Caco-2 (cell line): ENCODE measurements at regions not wholly inside any gene's neighbourhood (a gene's known extent, or its start where the extent isn't known, plus 50 kb on each side); places are given as distances from the start of the nearest gene placed in this dataset.
A peak's percentile ranks its signal among the peaks of the same experiment; 100 is the strongest.

Source experiments
- BruUV-seq: library from RNA; stranded (reverse); fragments of 400-500 nt; replicated peaks from 2 replicates; lab custom pipeline; 2021; lab: Mats Ljungman, UMichigan
- CTCF ChIA-PET: fragments of 300-600 bp; sonication (Branson Sonifier 250); formaldehyde crosslinking; loops from one replicate; lab custom pipeline; 2022; ENCODE audit warnings: antibody characterized with exemption; lab: Charles Lee
- POLR2A ChIA-PET: fragments of 300-600 bp; sonication (Branson Sonifier 250); formaldehyde crosslinking; loops from one replicate; lab custom pipeline; 2022; ENCODE audit warnings: antibody characterized with exemption; lab: Charles Lee
- DNase-seq, 2 experiments: peaks; one replicate each; pipeline versions ENCODE4 v3.0.0 to v3.0.0-alpha.2; 2020 to 2022
- H3K27me3 ChIP-seq: replicated peaks from 2 replicates; pipeline ENCODE4 v1.6.0; 2011; ENCODE audit warnings: low read length; ENCODE audit not compliant: control insufficient read depth, insufficient read depth
- H3K36me3 ChIP-seq: 2 replicates; pipeline ENCODE4 v1.5.1; 2011; ENCODE audit warnings: low read length; ENCODE audit not compliant: control insufficient read depth, insufficient read depth
- H3K4me1 ChIP-seq: fragments of 250-450 bp; sonication (Bioruptor Pico); 2 replicates; pipeline ENCODE4 v1.5.1; 2020; ENCODE audit warnings: mild to moderate bottlenecking
- H3K4me3 ChIP-seq: 2 replicates; pipeline ENCODE4 v1.5.1; 2011; ENCODE audit warnings: low read depth, mild to moderate bottlenecking, control low read depth, low read length
- H3K9me3 ChIP-seq: fragments of 250-450 bp; sonication (Bioruptor Pico); 2 replicates; pipeline ENCODE4 v1.5.1; 2020; ENCODE audit warnings: mild to moderate bottlenecking, moderate library complexity
- H3K27ac Mint-ChIP-seq: one replicate; pipeline ENCODE4 v1.8.0; 2022; ENCODE audit warnings: mixed read lengths; ENCODE audit not compliant: unreplicated experiment
- H3K27me3 Mint-ChIP-seq: one replicate; pipeline ENCODE4 v1.8.0; 2022; ENCODE audit warnings: mixed read lengths; ENCODE audit not compliant: insufficient read depth, unreplicated experiment
- H3K36me3 Mint-ChIP-seq: one replicate; pipeline ENCODE4 v1.8.0; 2022; ENCODE audit warnings: mild to moderate bottlenecking, mixed read lengths; ENCODE audit not compliant: insufficient read depth, unreplicated experiment
- H3K4me1 Mint-ChIP-seq: one replicate; pipeline ENCODE4 v1.8.0; 2022; ENCODE audit warnings: low read depth, mixed read lengths; ENCODE audit not compliant: unreplicated experiment
- H3K4me3 Mint-ChIP-seq: one replicate; pipeline ENCODE4 v1.8.0; 2022; ENCODE audit warnings: mild to moderate bottlenecking, moderate library complexity, mixed read lengths; ENCODE audit not compliant: unreplicated experiment
- H3K9me3 Mint-ChIP-seq: one replicate; pipeline ENCODE4 v1.8.0; 2022; ENCODE audit warnings: mixed read lengths; ENCODE audit not compliant: unreplicated experiment
- intact Hi-C: fragments of 100-400 bp; cut with micrococcal nuclease; formaldehyde crosslinking; loops from one replicate; pipeline ENCODE4 v1.10.0; 2022; ENCODE audit not compliant: unreplicated experiment
- TF ChIP-seq, protein P1 (sequence below), 2 experiments: fragments of 200-600 bp in 1 of 2; IDR thresholded peaks; 1 replicate in 1 of 2; 2 replicates in 1 of 2; pipeline versions ENCODE4 v1.5.1 to v1.8.0; 2011 to 2022; ENCODE audit warnings: antibody characterized with exemption in 1 of 2, control low read depth in 1 of 2, inconsistent platforms in 1 of 2, low read depth in 1 of 2, low read length in 1 of 2, mild to moderate bottlenecking in 1 of 2, moderate library complexity in 1 of 2; ENCODE audit not compliant: insufficient read depth in 1 of 2, severe bottlenecking in 1 of 2, unreplicated experiment in 1 of 2

DNA sequence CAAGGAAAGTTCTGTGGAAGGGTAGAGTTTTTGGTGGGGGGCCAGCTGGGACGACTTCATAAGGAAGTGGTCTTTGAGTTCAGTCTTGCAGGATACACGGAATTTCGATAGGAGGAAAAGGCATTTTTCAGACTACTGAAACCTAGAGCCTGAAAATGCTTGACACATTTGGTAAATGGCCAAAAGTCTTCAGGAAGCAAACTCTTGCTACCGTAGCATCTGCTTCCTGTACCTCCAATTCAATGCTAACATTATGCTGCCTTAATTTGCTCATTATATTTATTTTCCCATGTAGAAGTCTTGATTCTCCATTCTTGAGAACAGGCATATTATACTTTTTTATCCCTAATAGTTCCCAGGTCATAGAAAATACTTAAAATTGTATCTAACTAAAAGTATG is 129.3 kb upstream of the MED13 start:
- Mint-ChIP-seq H3K27me3 (no peaks in the 10 kb centered on the region), H3K4me3 (no peak overlapping the region), H3K9me3 (no peaks in the 10 kb centered on the region), H3K36me3 (peaks cover under 1% of the 10 kb centered on the region), H3K4me1 (peaks cover 9% of the 10 kb centered on the region), H3K27ac (no peak overlapping the region)
- TF ChIP-seq, protein P1, sequence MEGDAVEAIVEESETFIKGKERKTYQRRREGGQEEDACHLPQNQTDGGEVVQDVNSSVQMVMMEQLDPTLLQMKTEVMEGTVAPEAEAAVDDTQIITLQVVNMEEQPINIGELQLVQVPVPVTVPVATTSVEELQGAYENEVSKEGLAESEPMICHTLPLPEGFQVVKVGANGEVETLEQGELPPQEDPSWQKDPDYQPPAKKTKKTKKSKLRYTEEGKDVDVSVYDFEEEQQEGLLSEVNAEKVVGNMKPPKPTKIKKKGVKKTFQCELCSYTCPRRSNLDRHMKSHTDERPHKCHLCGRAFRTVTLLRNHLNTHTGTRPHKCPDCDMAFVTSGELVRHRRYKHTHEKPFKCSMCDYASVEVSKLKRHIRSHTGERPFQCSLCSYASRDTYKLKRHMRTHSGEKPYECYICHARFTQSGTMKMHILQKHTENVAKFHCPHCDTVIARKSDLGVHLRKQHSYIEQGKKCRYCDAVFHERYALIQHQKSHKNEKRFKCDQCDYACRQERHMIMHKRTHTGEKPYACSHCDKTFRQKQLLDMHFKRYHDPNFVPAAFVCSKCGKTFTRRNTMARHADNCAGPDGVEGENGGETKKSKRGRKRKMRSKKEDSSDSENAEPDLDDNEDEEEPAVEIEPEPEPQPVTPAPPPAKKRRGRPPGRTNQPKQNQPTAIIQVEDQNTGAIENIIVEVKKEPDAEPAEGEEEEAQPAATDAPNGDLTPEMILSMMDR (IDR thresholded peaks at IDR 0.05; ENCODE audit: insufficient read depth in 1 of 2, low read depth in 1 of 2, low read length in 1 of 2, severe bottlenecking in 1 of 2, unreplicated experiment in 1 of 2) = no peak
- CTCF ChIA-PET = no interaction called here
- BruUV-seq = no TSS peak
- POLR2A ChIA-PET = no interaction called here
- H3K36me3 ChIP-seq = no peaks in the 10 kb centered on the region; the same call in 1 of the 2 replicates
- H3K9me3 ChIP-seq = no peaks in the 10 kb centered on the region
- intact Hi-C loops = no loop called here
- H3K4me3 ChIP-seq = no peak overlapping the region
- peaks cover 13% of the 10 kb centered on the region for H3K4me1 ChIP-seq
- H3K27me3 ChIP-seq = no peaks in the 10 kb centered on the region
- DNase-seq = no peak

DNA sequence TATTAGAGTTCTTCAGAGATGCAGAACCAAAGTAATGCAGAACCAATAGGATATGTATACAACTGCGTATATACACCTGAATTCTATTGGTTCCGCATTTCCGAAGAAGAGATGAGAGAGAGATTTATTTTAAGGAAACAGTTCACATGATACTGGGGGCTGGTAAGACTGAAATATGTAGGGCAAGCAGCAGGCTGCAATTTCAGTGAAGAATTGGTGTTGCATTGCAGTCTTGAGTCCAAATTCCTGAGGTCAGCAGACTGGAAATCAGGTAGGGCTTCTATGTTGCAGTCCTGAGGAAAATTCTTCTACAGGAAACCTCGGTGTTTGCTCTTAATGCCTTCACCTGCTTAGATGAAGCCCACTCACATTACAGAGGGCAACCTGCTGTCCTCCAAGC is 128.2 kb upstream of the MED13 start:
- TF ChIP-seq, protein P1 (IDR thresholded peaks at IDR 0.05; ENCODE audit: insufficient read depth in 1 of 2, low read depth in 1 of 2, low read length in 1 of 2, severe bottlenecking in 1 of 2, unreplicated experiment in 1 of 2) = no peak
- Mint-ChIP-seq H3K27me3 (no peaks in the 10 kb centered on the region), H3K4me1 (peaks cover 10% of the 10 kb centered on the region), H3K36me3 (peaks cover 11% of the 10 kb centered on the region), H3K27ac (peak overlapping the region; percentile 63), H3K9me3 (no peaks in the 10 kb centered on the region), H3K4me3 (no peak overlapping the region)
- Histone ChIP-seq H3K4me1 (peaks cover 19% of the 10 kb centered on the region), H3K4me3 (no peak overlapping the region), H3K27me3 (no peaks in the 10 kb centered on the region), H3K9me3 (no peaks in the 10 kb centered on the region), H3K36me3 (no peaks in the 10 kb centered on the region; the same call in 1 of the 2 replicates)
- ChIA-PET CTCF (no interaction called here), POLR2A (no interaction called here)
- no TSS peak for BruUV-seq
- peak in 1 of 2 experiments; percentile 31 for DNase-seq
- intact Hi-C loops = no loop called here

DNA sequence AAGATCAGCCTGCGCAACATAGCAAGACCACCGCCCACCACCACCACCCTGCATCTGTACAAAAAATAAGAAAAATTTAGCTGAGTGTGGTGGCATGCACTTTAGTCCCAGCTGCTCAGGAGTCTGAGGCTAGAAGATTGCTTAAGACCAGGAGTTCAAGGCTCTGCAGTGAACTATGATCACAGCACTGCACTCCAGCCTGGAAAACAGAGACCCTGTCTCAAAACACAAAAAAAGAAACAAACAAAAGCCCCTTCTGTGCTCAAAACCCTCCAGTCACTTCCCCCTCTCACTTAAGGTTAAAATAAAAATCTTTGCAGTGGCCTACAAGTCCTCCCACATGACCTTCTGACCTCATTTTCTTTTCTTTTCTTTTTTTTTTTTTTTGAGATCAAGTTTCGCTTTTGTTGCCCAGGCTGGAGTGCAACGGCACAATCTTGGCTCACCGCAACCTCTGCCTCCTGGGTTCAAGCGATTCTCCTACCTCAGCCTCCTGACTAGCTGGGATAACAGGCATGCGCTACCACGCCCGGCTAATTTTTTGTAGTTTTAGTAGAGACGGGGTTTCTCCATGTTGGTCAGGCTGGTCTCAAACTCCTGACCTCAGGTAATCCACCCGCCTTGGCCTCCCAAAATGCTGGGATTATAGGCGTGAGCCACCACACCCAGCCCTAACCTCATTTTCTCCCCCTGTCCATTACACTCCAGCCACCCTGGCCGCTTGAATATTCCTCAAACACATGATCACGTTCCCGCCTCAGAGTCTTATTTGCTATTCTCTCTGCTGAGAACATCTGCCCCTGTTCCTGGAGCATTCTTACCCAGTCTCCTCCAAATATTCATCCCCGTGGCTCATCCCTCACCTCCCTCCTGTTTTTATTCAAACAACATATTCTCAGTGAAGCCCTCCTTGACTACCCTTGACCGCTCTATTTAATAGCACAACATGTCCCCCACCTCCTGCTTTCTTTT is 126.6 kb upstream of the MED13 start:
- ChIA-PET POLR2A (no interaction called here), CTCF (interaction anchor here (0.6 kb wide), 1 partner anchor 230 kb away, joined by 3 read pairs; no protein-coding TSS in a partner anchor)
- Histone ChIP-seq H3K4me3 (no peak overlapping the region), H3K27me3 (no peaks in the 10 kb centered on the region), H3K4me1 (peaks cover 33% of the 10 kb centered on the region), H3K36me3 (no peaks in the 10 kb centered on the region; the same call in 1 of the 2 replicates), H3K9me3 (no peaks in the 10 kb centered on the region)
- peak overlapping the region; percentile 60 for H3K27ac Mint-ChIP-seq
- no TSS peak for BruUV-seq
- peak overlapping the region; percentile 1 for H3K4me3 Mint-ChIP-seq
- intact Hi-C loops = no loop called here
- TF ChIP-seq, protein P1 (IDR thresholded peaks at IDR 0.05; ENCODE audit: insufficient read depth in 1 of 2, low read depth in 1 of 2, low read length in 1 of 2, severe bottlenecking in 1 of 2, unreplicated experiment in 1 of 2) = no peak
- H3K4me1 Mint-ChIP-seq = peaks cover 23% of the 10 kb centered on the region
- no peaks in the 10 kb centered on the region for H3K9me3 Mint-ChIP-seq
- H3K36me3 Mint-ChIP-seq = peaks cover 11% of the 10 kb centered on the region
- no peaks in the 10 kb centered on the region for H3K27me3 Mint-ChIP-seq
- no peak for DNase-seq
